Panc1 (cell line): ENCODE measurements at regions not wholly inside any gene's neighbourhood (a gene's known extent, or its start where the extent isn't known, plus 50 kb on each side); places are given as distances from the start of the nearest gene placed in this dataset.

Experiments
- ATAC-seq: fragments of 200-7000 bp; cut with Tn5 transposase; 2 replicates; pipeline ENCODE4 v1.9.1; 2020; ENCODE audit warnings: mild to moderate bottlenecking, moderate library complexity
- BruUV-seq: library from RNA; stranded (reverse); fragments of 400-500 nt; replicated peaks from 2 replicates; lab custom pipeline; 2021; lab: Mats Ljungman, UMichigan
- CTCF ChIA-PET: fragments of 300-600 bp; sonication (Branson Sonifier 250); formaldehyde crosslinking; loops from one replicate; lab custom pipeline; 2022; ENCODE audit warnings: antibody characterized with exemption; lab: Charles Lee
- POLR2A ChIA-PET: fragments of 300-600 bp; sonication (Branson Sonifier 250); formaldehyde crosslinking; loops from one replicate; lab custom pipeline; 2022; ENCODE audit warnings: antibody characterized with exemption; lab: Charles Lee
- DNase-seq: peaks from one replicate; pipeline ENCODE4 v3.0.0-alpha.2; 2010; ENCODE audit warnings: low read depth, low spot score
- H3K27ac ChIP-seq: 2 replicates; pipeline ENCODE4 v1.5.1; 2011; ENCODE audit warnings: mild to moderate bottlenecking, low read length, inconsistent platforms
- H3K27me3 ChIP-seq: fragments of 200-500 bp; sonication (Bioruptor generic); 2 replicates; pipeline ENCODE4 v1.6.0; 2014; ENCODE audit warnings: low read length, inconsistent platforms; ENCODE audit not compliant: control insufficient read depth, insufficient read depth
- H3K36me3 ChIP-seq: fragments of 200-500 bp; sonication (Bioruptor generic); 2 replicates; pipeline ENCODE4 v1.5.1; 2014; ENCODE audit warnings: inconsistent platforms, mild to moderate bottlenecking, low read length, moderate library complexity; ENCODE audit not compliant: control insufficient read depth, insufficient read depth
- H3K4me1 ChIP-seq: 2 replicates; pipeline ENCODE4 v1.5.1; 2011; ENCODE audit warnings: inconsistent platforms, mild to moderate bottlenecking, low read length, moderate library complexity; ENCODE audit not compliant: control insufficient read depth, insufficient read depth
- H3K4me3 ChIP-seq, 2 experiments: 2 replicates each; pipeline ENCODE4 v1.5.1; 2011 to 2012; ENCODE audit warnings: low read depth in 2 of 2, low read length in 2 of 2, mild to moderate bottlenecking in 2 of 2, inconsistent platforms in 1 of 2, moderate library complexity in 1 of 2
- H3K9me3 ChIP-seq: fragments of 200-500 bp; sonication (Bioruptor generic); 2 replicates; pipeline ENCODE4 v1.5.1; 2014; ENCODE audit warnings: low read depth, mild to moderate bottlenecking, inconsistent platforms, low read length, moderate library complexity; ENCODE audit not compliant: control insufficient read depth, insufficient read depth
- CTCF ChIP-seq: fragments of 450-650 bp; IDR thresholded peaks from 2 replicates; pipeline ENCODE4 v1.5.1; 2017; ENCODE audit warnings: mild to moderate bottlenecking
- POLR2AphosphoS5 ChIP-seq: IDR thresholded peaks from 2 replicates; pipeline ENCODE4 v1.6.1; 2012; ENCODE audit warnings: mild to moderate bottlenecking, low read depth, low read length, moderate library complexity
- REST ChIP-seq, 2 experiments: IDR thresholded peaks; 2 replicates each; pipeline ENCODE4 v1.6.1; 2011 to 2012; ENCODE audit warnings: low read depth in 2 of 2, control low read depth in 1 of 2, low read length in 1 of 2, mild to moderate bottlenecking in 1 of 2, moderate library complexity in 1 of 2; ENCODE audit not compliant: insufficient read depth in 1 of 2
- SIN3A ChIP-seq: IDR thresholded peaks from 2 replicates; pipeline ENCODE4 v1.6.1; 2012; ENCODE audit warnings: low read depth, mild to moderate bottlenecking, low read length, moderate library complexity, borderline replicate concordance; ENCODE audit not compliant: insufficient read depth
- TCF7L2 ChIP-seq: IDR thresholded peaks from 2 replicates; pipeline ENCODE4 v1.6.1; 2011; ENCODE audit warnings: mild to moderate bottlenecking, low read depth, low read length, inconsistent platforms
- in situ Hi-C: cut with HindIII; loops from 2 replicates; pipeline ENCODE4 v1.10.0; 2016; ENCODE audit warnings: low sequenced_read_pairs, low pct_unique_long_range_greater_than_20kb
- intact Hi-C: fragments of 100-400 bp; cut with micrococcal nuclease; formaldehyde crosslinking; loops from one replicate; pipeline ENCODE4 v1.10.0; 2022; ENCODE audit not compliant: unreplicated experiment

- CTCF ChIA-PET = no interaction called here
- ATAC-seq (no peak), DNase-seq (no peak)
- TF ChIP-seq REST (IDR thresholded peaks at IDR 0.05; ENCODE audit: insufficient read depth in 1 of 2, low read depth in 2 of 2, low read length in 1 of 2) (no peak), TCF7L2 (no peak), CTCF (no peak), POLR2AphosphoS5 (no peak), SIN3A (no peak)
- Histone ChIP-seq H3K27ac (no peak overlapping the region), H3K4me3 (no peak overlapping the region), H3K9me3 (no peaks in the 10 kb centered on the region), H3K4me1 (no peaks in the 10 kb centered on the region), H3K27me3 (no peaks in the 10 kb centered on the region), H3K36me3 (no peaks in the 10 kb centered on the region)
- BruUV-seq = no TSS peak
- in situ Hi-C loops = no loop called here
- intact Hi-C loops = no loop called here
- POLR2A ChIA-PET = no interaction called here
Measured at GRCh38 chr1:182122256-182122912, 60.9 kb upstream of the ZNF648 start.

- in situ Hi-C loops = no loop called here
- intact Hi-C loops = no loop called here
- Histone ChIP-seq H3K4me3 (no peak overlapping the region), H3K9me3 (no peaks in the 10 kb centered on the region), H3K36me3 (no peaks in the 10 kb centered on the region), H3K27ac (no peak overlapping the region), H3K4me1 (no peaks in the 10 kb centered on the region), H3K27me3 (no peaks in the 10 kb centered on the region)
- TF ChIP-seq CTCF (no peak), TCF7L2 (no peak), REST (IDR thresholded peaks at IDR 0.05; ENCODE audit: insufficient read depth in 1 of 2, low read depth in 2 of 2, low read length in 1 of 2) (no peak)
- no peak for ATAC-seq
- DNase-seq = no peak
- CTCF ChIA-PET = no interaction called here
- POLR2A ChIA-PET = no interaction called here
- BruUV-seq = no TSS peak
Measured at GRCh38 chr1:182121787-182122186, 60.3 kb upstream of the ZNF648 start.
